HCT116 (cell line): ENCODE measurements at regions not wholly inside any gene's neighbourhood (a gene's known extent, or its start where the extent isn't known, plus 50 kb on each side); places are given as distances from the start of the nearest gene placed in this dataset.

Experiments
- ATAC-seq: fragments of 200-7000 bp; cut with Tn5 transposase; 2 replicates; pipeline ENCODE4 v1.9.1; 2020; ENCODE audit warnings: mild to moderate bottlenecking, moderate library complexity
- BruUV-seq: library from RNA; stranded (reverse); fragments of 400-500 nt; replicated peaks from 2 replicates; lab custom pipeline; 2021; lab: Mats Ljungman, UMichigan
- CTCF ChIA-PET: fragments of 300-600 bp; sonication (Branson Sonifier 250); formaldehyde crosslinking; loops from one replicate; lab custom pipeline; 2021; ENCODE audit warnings: antibody characterized with exemption; lab: Charles Lee
- POLR2A ChIA-PET: fragments of 300-600, 350-600 bp; sonication (Branson Sonifier 250); formaldehyde crosslinking; loops from one replicate; lab custom pipeline; 2021; ENCODE audit warnings: antibody characterized with exemption; lab: Charles Lee
- RAD21 ChIA-PET, 2 experiments: fragments of 300-600 bp; sonication (Branson Sonifier 250); formaldehyde crosslinking; loops; one replicate each; lab custom pipeline; 2023; ENCODE audit warnings: low total read pairs in 2 of 2; ENCODE audit not compliant: uncharacterized antibody in 2 of 2, unreplicated experiment in 2 of 2, low non-redundant PET in 1 of 2; lab: Charles Lee
- DNase-seq: peaks from one replicate; pipeline ENCODE4 v3.0.0-alpha.2; 2010; ENCODE audit warnings: low read depth, low spot score
- H2AFZ ChIP-seq: fragments of 200-600 bp; shearing (Covaris generic), sonication (generic); 2 replicates; pipeline ENCODE4 v1.6.1; 2017; ENCODE audit warnings: low read depth, mixed run types, mixed read lengths, antibody characterized with exemption, low read length; ENCODE audit not compliant: poor library complexity, severe bottlenecking
- H3K27ac ChIP-seq: 2 replicates; pipeline ENCODE4 v1.5.1; 2012; ENCODE audit warnings: low read depth, low read length
- H3K27me3 ChIP-seq: fragments of 200-600 bp; sonication (generic); 2 replicates; pipeline ENCODE4 v1.6.1; 2016; ENCODE audit warnings: mixed run types, low read length, mixed read lengths; ENCODE audit not compliant: insufficient read depth
- H3K36me3 ChIP-seq, 2 experiments: fragments of 200-500 bp in 1 of 2; fragments of 200-600 bp in 1 of 2; sonication (Bioruptor generic) in 1 of 2; sonication (generic) in 1 of 2; 2 replicates each; pipeline versions ENCODE4 v1.5.1 to v1.6.1; 2014 to 2016; ENCODE audit warnings: low read length in 2 of 2, inconsistent platforms in 1 of 2, mixed read lengths in 1 of 2, mixed run types in 1 of 2; ENCODE audit not compliant: insufficient read depth in 2 of 2, control insufficient read depth in 1 of 2
- H3K4me1 ChIP-seq, 2 experiments: fragments of 200-600 bp in 1 of 2; sonication (generic) in 1 of 2; 2 replicates each; pipeline versions ENCODE4 v1.5.1 to v1.6.1; 2012 to 2017; ENCODE audit warnings: low read length in 2 of 2, inconsistent platforms in 1 of 2, mild to moderate bottlenecking in 1 of 2, mixed read lengths in 1 of 2, mixed run types in 1 of 2, moderate library complexity in 1 of 2; ENCODE audit not compliant: insufficient read depth in 2 of 2, control insufficient read depth in 1 of 2
- H3K4me2 ChIP-seq: fragments of 200-600 bp; sonication (generic); 2 replicates; pipeline ENCODE4 v1.6.1; 2017; ENCODE audit warnings: mixed run types, low read length, mixed read lengths
- H3K4me3 ChIP-seq, 2 experiments: fragments of 200-600 bp in 1 of 2; sonication (generic) in 1 of 2; replicated peaks in 1 of 2; 2 replicates each; pipeline ENCODE4 v1.5.1; 2011 to 2016; ENCODE audit warnings: low read length in 2 of 2, control low read depth in 1 of 2, low read depth in 1 of 2, mild to moderate bottlenecking in 1 of 2, mixed read lengths in 1 of 2, mixed run types in 1 of 2
- H3K79me2 ChIP-seq: fragments of 200-600 bp; sonication (generic); 2 replicates; pipeline ENCODE4 v1.6.1; 2017; ENCODE audit warnings: mild to moderate bottlenecking, mixed run types, low read length, moderate library complexity, mixed read lengths; ENCODE audit not compliant: insufficient read depth
- H3K9ac ChIP-seq: fragments of 200-600 bp; sonication (generic); 2 replicates; pipeline ENCODE4 v1.6.1; 2016; ENCODE audit warnings: low read length, mixed read lengths
- H3K9me2 ChIP-seq: fragments of 200-600 bp; sonication (generic), shearing (Covaris generic); 2 replicates; pipeline ENCODE4 v1.6.1; 2017; ENCODE audit warnings: mixed run types, mild to moderate bottlenecking, moderate library complexity; ENCODE audit not compliant: insufficient read depth
- H3K9me3 ChIP-seq, 2 experiments: fragments of 200-500 bp in 1 of 2; fragments of 200-600 bp in 1 of 2; sonication (Bioruptor generic) in 1 of 2; sonication (generic) in 1 of 2; 2 replicates each; pipeline ENCODE4 v1.6.1; 2014 to 2017; ENCODE audit warnings: low read length in 2 of 2, mixed read lengths in 2 of 2, inconsistent platforms in 1 of 2, low read depth in 1 of 2, mild to moderate bottlenecking in 1 of 2, mixed run types in 1 of 2, moderate library complexity in 1 of 2; ENCODE audit not compliant: control insufficient read depth in 1 of 2, insufficient read depth in 1 of 2
- H4K20me1 ChIP-seq: fragments of 200-600 bp; sonication (generic), shearing (Covaris generic); 2 replicates; pipeline ENCODE4 v1.6.1; 2017; ENCODE audit warnings: mixed run types, mild to moderate bottlenecking, moderate library complexity; ENCODE audit not compliant: insufficient read depth
- CBX3 ChIP-seq: IDR thresholded peaks from 2 replicates; pipeline ENCODE4 v1.6.1; 2012; ENCODE audit warnings: low read depth
- CTCF ChIP-seq, 3 experiments: fragments of 200-600 bp in 1 of 3; sonication (generic) in 1 of 3; IDR thresholded peaks in 2 of 3; conservative IDR thresholded peaks in 1 of 3; 2 replicates each; pipeline ENCODE4 v1.5.1; 2012 to 2017; ENCODE audit warnings: low read depth in 2 of 3, low read length in 2 of 3, antibody characterized with exemption in 1 of 3, borderline replicate concordance in 1 of 3, control low read depth in 1 of 3, mild to moderate bottlenecking in 1 of 3, mixed read lengths in 1 of 3, mixed run types in 1 of 3, moderate library complexity in 1 of 3; ENCODE audit not compliant: insufficient read depth in 1 of 3
- EZH2phosphoT487 ChIP-seq: fragments of 200-600 bp; IDR thresholded peaks from 2 replicates; pipeline ENCODE4 v1.6.1; 2018; ENCODE audit warnings: antibody characterized with exemption, borderline replicate concordance
- POLR2A ChIP-seq: IDR thresholded peaks from 2 replicates; pipeline ENCODE4 v1.7.0; 2011; ENCODE audit warnings: borderline replicate concordance; ENCODE audit not compliant: insufficient read depth, insufficient read length; ENCODE audit errors: extremely low read depth
- SRF ChIP-seq: IDR thresholded peaks from 2 replicates; pipeline ENCODE4 v1.6.1; 2012; ENCODE audit warnings: low read depth
- TCF7L2 ChIP-seq: IDR thresholded peaks from 2 replicates; pipeline ENCODE4 v1.7.0; 2011; ENCODE audit warnings: borderline replicate concordance, inconsistent platforms; ENCODE audit not compliant: insufficient read depth, insufficient read length; ENCODE audit errors: extremely low read depth
- ZBTB33 ChIP-seq: IDR thresholded peaks from 2 replicates; pipeline ENCODE4 v1.6.1; 2011; ENCODE audit warnings: mild to moderate bottlenecking, low read length, moderate library complexity; ENCODE audit not compliant: insufficient replicate concordance; ENCODE audit errors: extremely low read depth
- intact Hi-C: fragments of 100-400 bp; cut with micrococcal nuclease; formaldehyde crosslinking; loops from 2 replicates; pipeline ENCODE4 v1.10.0; 2022

GRCh38 chr10:14439451-14440259, 108.9 kb upstream of the FRMD4A start:
- Histone ChIP-seq H3K4me3 (no peak overlapping the region), H3K36me3 (no peaks in the 10 kb centered on the region)
- TF ChIP-seq CTCF (IDR thresholded peaks at IDR 0.05 in 2 of 3, conservative IDR thresholded peaks at IDR 0.05 in 1 of 3; ENCODE audit: borderline replicate concordance in 1 of 3, insufficient read depth in 1 of 3, low read depth in 2 of 3, low read length in 2 of 3) (no peak), EZH2phosphoT487 (no peak), CBX3 (no peak), TCF7L2 (no peak), SRF (no peak), ZBTB33 (no peak), POLR2A (no peak)
- TF ChIP-seq, all 23 proteins: peak for 0
- no peak overlapping the region for H2AFZ ChIP-seq
- H3K9me2 ChIP-seq = no peaks in the 10 kb centered on the region
- DNase-seq (no peak), ATAC-seq (no peak)
- CTCF ChIA-PET = no interaction called here
- POLR2A ChIA-PET = no interaction called here
- no peak overlapping the region for H3K27ac ChIP-seq
- H3K27me3 ChIP-seq = peaks cover 11% of the 10 kb centered on the region
- no peak overlapping the region for H3K9ac ChIP-seq
- H3K4me1 ChIP-seq = no peaks in the 10 kb centered on the region
- no peaks in the 10 kb centered on the region for H3K9me3 ChIP-seq
- no peak overlapping the region for H3K4me2 ChIP-seq
- RAD21 ChIA-PET = no interaction called here
- H4K20me1 ChIP-seq = no peaks in the 10 kb centered on the region
- H3K79me2 ChIP-seq = no peaks in the 10 kb centered on the region
- no TSS peak for BruUV-seq
- intact Hi-C loops = no loop called here
